BJ (cell line): ENCODE measurements at regions not wholly inside any gene's neighbourhood (a gene's known extent, or its start where the extent isn't known, plus 50 kb on each side); places are given as distances from the start of the nearest gene placed in this dataset.

Source experiments
- CTCF ChIA-PET: fragments of 350-600 bp; formaldehyde crosslinking; extraction: SDS; loops from one replicate; lab custom pipeline; 2021; ENCODE audit warnings: antibody characterized with exemption, inconsistent platforms; lab: Yijun Ruan, JAX
- POLR2A ChIA-PET: fragments of 300-600 bp; sonication (Branson Sonifier 250); formaldehyde crosslinking; extraction: SDS; loops from one replicate; lab custom pipeline; 2021; ENCODE audit warnings: antibody characterized with exemption; lab: Charles Lee
- DNase-seq: peaks from one replicate; pipeline ENCODE4 v3.0.0-alpha.2; 2011; ENCODE audit warnings: low read depth
- H3K27me3 ChIP-seq: 2 replicates; pipeline ENCODE4 v1.6.0; 2011; ENCODE audit warnings: low read length; ENCODE audit not compliant: control insufficient read depth, insufficient read depth
- H3K36me3 ChIP-seq: 2 replicates; pipeline ENCODE4 v1.5.1; 2011; ENCODE audit warnings: low read length; ENCODE audit not compliant: control insufficient read depth, insufficient read depth
- H3K4me3 ChIP-seq: 2 replicates; pipeline ENCODE4 v1.5.1; 2011; ENCODE audit warnings: low read depth, mild to moderate bottlenecking, control low read depth, low read length
- TF ChIP-seq, protein P1 (sequence below): IDR thresholded peaks from 2 replicates; pipeline ENCODE4 v1.5.1; 2011; ENCODE audit warnings: low read depth, mild to moderate bottlenecking, control low read depth, inconsistent platforms, low read length, moderate library complexity; ENCODE audit not compliant: insufficient read depth

DNA sequence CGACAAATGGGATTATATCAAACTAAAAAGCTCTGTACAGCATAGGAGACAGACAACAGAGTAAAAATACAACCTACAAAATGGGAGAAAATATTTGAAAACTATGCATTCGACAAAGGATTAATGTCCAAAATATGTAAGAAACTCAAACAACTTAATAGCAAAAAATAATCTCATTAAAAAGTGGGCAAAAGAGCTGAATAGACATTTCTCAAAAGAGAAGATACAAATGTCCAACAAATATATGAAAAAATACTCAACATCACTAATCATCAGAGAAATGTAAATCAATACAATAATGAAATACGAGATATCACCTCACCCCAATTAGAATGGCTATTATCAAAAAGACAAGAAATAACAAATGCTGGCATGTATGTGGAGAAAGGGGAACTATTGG lies 272.9 kb downstream of the KLHL13 start:
- DNase-seq: no peak
- Histone ChIP-seq H3K36me3 (no peaks in the 10 kb centered on the region), H3K27me3 (no peaks in the 10 kb centered on the region), H3K4me3 (no peak overlapping the region)
- CTCF ChIA-PET: no interaction called here
- TF ChIP-seq, protein P1, sequence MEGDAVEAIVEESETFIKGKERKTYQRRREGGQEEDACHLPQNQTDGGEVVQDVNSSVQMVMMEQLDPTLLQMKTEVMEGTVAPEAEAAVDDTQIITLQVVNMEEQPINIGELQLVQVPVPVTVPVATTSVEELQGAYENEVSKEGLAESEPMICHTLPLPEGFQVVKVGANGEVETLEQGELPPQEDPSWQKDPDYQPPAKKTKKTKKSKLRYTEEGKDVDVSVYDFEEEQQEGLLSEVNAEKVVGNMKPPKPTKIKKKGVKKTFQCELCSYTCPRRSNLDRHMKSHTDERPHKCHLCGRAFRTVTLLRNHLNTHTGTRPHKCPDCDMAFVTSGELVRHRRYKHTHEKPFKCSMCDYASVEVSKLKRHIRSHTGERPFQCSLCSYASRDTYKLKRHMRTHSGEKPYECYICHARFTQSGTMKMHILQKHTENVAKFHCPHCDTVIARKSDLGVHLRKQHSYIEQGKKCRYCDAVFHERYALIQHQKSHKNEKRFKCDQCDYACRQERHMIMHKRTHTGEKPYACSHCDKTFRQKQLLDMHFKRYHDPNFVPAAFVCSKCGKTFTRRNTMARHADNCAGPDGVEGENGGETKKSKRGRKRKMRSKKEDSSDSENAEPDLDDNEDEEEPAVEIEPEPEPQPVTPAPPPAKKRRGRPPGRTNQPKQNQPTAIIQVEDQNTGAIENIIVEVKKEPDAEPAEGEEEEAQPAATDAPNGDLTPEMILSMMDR: no peak
- POLR2A ChIA-PET: no interaction called here

DNA sequence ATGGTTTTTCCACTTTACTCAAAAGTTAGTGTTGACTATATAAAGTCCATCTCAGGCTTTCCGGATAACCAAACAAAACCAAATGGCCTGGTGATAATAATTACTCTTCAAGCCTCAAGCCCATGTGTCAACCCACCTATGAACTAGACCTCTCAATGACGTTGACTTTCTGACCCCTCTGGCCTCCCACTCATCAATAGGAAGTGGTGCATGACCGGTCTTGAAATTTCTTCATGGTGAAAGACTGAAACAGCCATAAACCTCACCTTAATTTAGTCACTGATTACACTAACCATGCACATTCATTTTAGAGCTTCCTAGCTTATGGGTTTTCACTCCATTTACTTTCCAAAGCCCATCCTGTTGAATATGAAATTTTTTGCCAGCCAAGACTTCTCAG lies 276.0 kb downstream of the KLHL13 start:
- H3K36me3 ChIP-seq: no peaks in the 10 kb centered on the region
- DNase-seq: no peak
- H3K27me3 ChIP-seq: no peaks in the 10 kb centered on the region
- ChIA-PET POLR2A (no interaction called here), CTCF (no interaction called here)
- TF ChIP-seq, protein P1: no peak
- H3K4me3 ChIP-seq: no peak overlapping the region

DNA sequence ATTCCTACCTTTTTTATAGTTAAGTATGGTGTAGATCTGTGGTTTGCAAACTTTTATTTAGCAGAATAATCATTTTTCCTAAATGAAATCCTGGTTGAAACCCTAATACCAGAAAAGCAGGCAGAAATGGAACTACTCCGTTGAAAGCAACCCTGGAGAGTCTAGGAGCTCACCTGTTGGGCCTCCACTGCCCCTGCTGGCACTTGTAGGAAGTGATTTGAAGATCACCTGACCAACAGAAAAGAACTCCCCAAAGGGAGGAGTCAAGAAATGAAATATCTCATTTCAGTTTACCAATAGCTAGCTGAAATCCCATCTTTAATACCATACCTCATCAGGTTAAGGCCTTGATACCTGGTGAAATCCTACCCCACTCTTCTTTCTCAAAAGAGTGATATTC lies 277.1 kb downstream of the KLHL13 start:
- ChIA-PET POLR2A (no interaction called here), CTCF (no interaction called here)
- no peak for DNase-seq
- Histone ChIP-seq H3K4me3 (no peak overlapping the region), H3K27me3 (no peaks in the 10 kb centered on the region), H3K36me3 (no peaks in the 10 kb centered on the region)
- TF ChIP-seq, protein P1: no peak

DNA sequence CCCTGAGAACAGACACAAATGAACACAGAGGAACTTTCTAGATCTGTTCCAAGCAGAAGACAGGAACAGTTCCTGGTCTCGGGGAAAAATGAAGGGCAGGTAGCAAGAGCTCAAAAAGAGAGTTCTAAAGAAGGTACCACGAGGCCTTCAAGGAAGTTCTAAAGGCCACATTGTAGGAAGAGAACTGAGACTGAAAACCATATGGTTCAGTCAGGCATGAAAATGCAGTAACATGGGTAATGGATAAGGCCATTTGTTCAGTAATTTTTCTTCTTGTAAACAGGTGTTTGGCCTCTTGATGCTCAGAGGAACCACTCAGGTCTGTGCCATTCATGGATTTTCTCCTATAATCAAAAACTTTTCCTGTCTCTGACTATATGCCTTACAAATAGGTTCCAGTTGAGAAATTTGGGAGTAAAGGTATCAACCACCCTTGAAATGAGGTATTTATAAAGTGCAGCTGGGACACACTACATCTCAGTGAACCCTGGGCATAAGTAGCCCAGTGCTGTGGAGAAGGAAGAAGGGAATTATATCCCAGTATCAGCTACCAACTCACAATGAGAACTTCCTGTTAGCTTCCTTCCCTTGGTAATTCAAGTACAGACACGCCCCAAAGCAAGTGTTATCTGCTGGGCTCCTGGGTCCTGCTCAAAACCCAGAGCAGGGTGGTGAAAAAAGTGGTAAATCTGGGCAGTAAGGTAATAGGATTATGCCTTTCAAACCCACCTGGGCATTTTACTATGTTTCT lies 277.9 kb downstream of the KLHL13 start:
- Histone ChIP-seq H3K4me3 (no peak overlapping the region), H3K27me3 (no peaks in the 10 kb centered on the region), H3K36me3 (no peaks in the 10 kb centered on the region)
- ChIA-PET CTCF (no interaction called here), POLR2A (no interaction called here)
- no peak for DNase-seq
- TF ChIP-seq, protein P1: no peak

DNA sequence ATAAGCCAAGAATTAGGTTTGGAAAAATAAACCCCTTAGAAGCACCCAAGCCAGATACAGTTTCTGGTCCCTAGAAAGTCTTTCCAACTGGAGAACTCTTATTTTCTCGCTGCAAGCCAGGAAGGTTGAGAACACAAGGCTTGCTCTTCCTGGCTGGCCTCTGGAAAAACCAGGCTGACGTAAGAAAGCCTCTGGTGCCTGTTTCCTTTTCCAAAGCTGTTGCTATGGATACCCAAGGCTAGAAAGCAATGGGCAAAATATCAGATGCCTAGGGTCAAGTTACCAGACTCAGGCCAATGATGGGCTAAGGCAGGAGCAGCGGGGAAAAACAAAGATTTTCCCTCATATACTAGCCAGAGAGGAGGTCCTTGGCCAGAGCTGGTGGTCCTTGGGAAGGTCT lies 281.6 kb downstream of the KLHL13 start:
- Histone ChIP-seq H3K4me3 (no peak overlapping the region), H3K36me3 (no peaks in the 10 kb centered on the region), H3K27me3 (no peaks in the 10 kb centered on the region)
- POLR2A ChIA-PET: no interaction called here
- CTCF ChIA-PET: no interaction called here
- TF ChIP-seq, protein P1: no peak
- DNase-seq: no peak
